ENCODE measurements at regions not wholly inside any gene's neighbourhood (a gene's known extent, or its start where the extent isn't known, plus 50 kb on each side); places are given as distances from the start of the nearest gene placed in this dataset.
"Not testable (repeated sequence)": the region's sequence is repeated elsewhere in the genome, so short reads cannot be mapped to it uniquely, and the experiment has no call there.

GRCh38 chr18:62460851-62461300 lies 61.9 kb upstream of the ZCCHC2 start:
- no peaks in the 10 kb centered on the region for H3K27me3 Mint-ChIP-seq (ENCODE audit: low read depth)
- peaks cover 12% of the 10 kb centered on the region for H3K9me3 Mint-ChIP-seq
- no peak for DNase-seq (ENCODE audit: low spot score in 2 of 2, unreplicated experiment in 2 of 2)
- H3K4me3 Mint-ChIP-seq = no peak overlapping the region
- no peaks in the 10 kb centered on the region for H3K36me3 Mint-ChIP-seq
- no peak for TF ChIP-seq CTCF (IDR thresholded peaks at IDR 0.05; ENCODE audit: unreplicated experiment)
- peaks cover 5% of the 10 kb centered on the region for H3K4me1 Mint-ChIP-seq
- H3K27ac Mint-ChIP-seq = no peak overlapping the region

- peaks cover 12% of the 10 kb centered on the region for H3K9me3 Mint-ChIP-seq
- H3K36me3 Mint-ChIP-seq = no peaks in the 10 kb centered on the region
- no peaks in the 10 kb centered on the region for H3K27me3 Mint-ChIP-seq (ENCODE audit: low read depth)
- no peak overlapping the region for H3K4me3 Mint-ChIP-seq
- DNase-seq (ENCODE audit: low spot score in 2 of 2, unreplicated experiment in 2 of 2) = no peak
- TF ChIP-seq CTCF (IDR thresholded peaks at IDR 0.05; ENCODE audit: unreplicated experiment) = no peak
- H3K27ac Mint-ChIP-seq = no peak overlapping the region
- H3K4me1 Mint-ChIP-seq = peaks cover 5% of the 10 kb centered on the region
Observed at GRCh38 chr18:62461591-62461990, 61.2 kb upstream of the ZCCHC2 start.

GRCh38 chr18:62464266-62464665 lies 58.6 kb upstream of the ZCCHC2 start:
- no peak overlapping the region for H3K27ac Mint-ChIP-seq
- DNase-seq (ENCODE audit: low spot score in 2 of 2, unreplicated experiment in 2 of 2) = no peak
- no peaks in the 10 kb centered on the region for H3K27me3 Mint-ChIP-seq (ENCODE audit: low read depth)
- H3K36me3 Mint-ChIP-seq = no peaks in the 10 kb centered on the region
- H3K4me1 Mint-ChIP-seq = peaks cover 5% of the 10 kb centered on the region
- H3K9me3 Mint-ChIP-seq = peaks cover 27% of the 10 kb centered on the region
- TF ChIP-seq CTCF (IDR thresholded peaks at IDR 0.05; ENCODE audit: unreplicated experiment) = no peak
- no peak overlapping the region for H3K4me3 Mint-ChIP-seq

- not testable (repeated sequence) for H3K27me3 Mint-ChIP-seq (ENCODE audit: low read depth); DNase-seq (ENCODE audit: low spot score in 2 of 2, unreplicated experiment in 2 of 2); H3K4me1 Mint-ChIP-seq; H3K36me3 Mint-ChIP-seq; H3K27ac Mint-ChIP-seq; H3K4me3 Mint-ChIP-seq
- peaks cover 65% of the 10 kb centered on the region for H3K9me3 Mint-ChIP-seq
Observed at GRCh38 chr18:62469131-62469530, 53.7 kb upstream of the ZCCHC2 start.
